Tibial nerve (tissue), 4 donors: ENCODE measurements at regions not wholly inside any gene's neighbourhood (a gene's known extent, or its start where the extent isn't known, plus 50 kb on each side); places are given as distances from the start of the nearest gene placed in this dataset.
A peak's percentile ranks its signal among the peaks of the same experiment; 100 is the strongest.

Experiments
- DNase-seq, 2 donors: peaks; one replicate each; pipeline ENCODE4 v3.0.0-alpha.2; 2019; ENCODE audit warnings: low spot score in 2 of 2
- H3K27ac ChIP-seq, 4 donors: fragments of 200-600 bp; sonication (generic) in 3 of 4; one replicate each; pipeline ENCODE4 v1.5.1; 2017 to 2019; ENCODE audit warnings: mild to moderate bottlenecking in 1 of 4
- H3K27me3 ChIP-seq, 2 donors: fragments of 200-600 bp; sonication (generic) in 1 of 2; one replicate each; pipeline versions ENCODE4 v1.5.1 to v1.6.0; 2017 to 2019
- H3K36me3 ChIP-seq, 3 donors: fragments of 200-600 bp; sonication (generic); one replicate each; pipeline ENCODE4 v1.5.1; 2018 to 2019
- H3K4me1 ChIP-seq, 4 donors: fragments of 200-600 bp; sonication (generic) in 3 of 4; one replicate each; pipeline ENCODE4 v1.5.1; 2017 to 2019
- H3K4me3 ChIP-seq, 4 donors: fragments of 200-600 bp; sonication (generic) in 3 of 4; one replicate each; pipeline ENCODE4 v1.5.1; 2017 to 2019; ENCODE audit warnings: mild to moderate bottlenecking in 1 of 4, moderate library complexity in 1 of 4
- H3K9me3 ChIP-seq, 4 donors: fragments of 200-600 bp; sonication (generic) in 3 of 4; one replicate each; pipeline ENCODE4 v1.5.1; 2017 to 2019
- EP300 ChIP-seq, 2 donors: sonication (generic); formaldehyde crosslinking; IDR thresholded peaks; one replicate each; pipeline ENCODE4 v1.6.1; 2017; ENCODE audit warnings: antibody characterized with exemption in 2 of 2, mild to moderate bottlenecking in 1 of 2
- POLR2A ChIP-seq, 2 donors: fragments of 450-650 bp; IDR thresholded peaks; one replicate each; pipeline ENCODE4 v1.6.1; 2017; ENCODE audit warnings: antibody characterized with exemption in 2 of 2, mild to moderate bottlenecking in 2 of 2, moderate library complexity in 2 of 2
- WGBS, 2 donors: methylation state at CpG; one replicate each; pipeline ENCODE4 v1.1.5; 2018; 5-methylcytosine and 5-hydroxymethylcytosine counted together
- TF ChIP-seq, protein P1 (sequence below), 5 experiments: fragments of 200-600 bp in 3 of 5; fragments of 450-650 bp in 2 of 5; sonication (generic) in 3 of 5; IDR thresholded peaks; one replicate each; pipeline ENCODE4 v1.5.1; 2016 to 2019; ENCODE audit warnings: antibody characterized with exemption in 5 of 5, mild to moderate bottlenecking in 3 of 5, moderate library complexity in 2 of 5

DNA sequence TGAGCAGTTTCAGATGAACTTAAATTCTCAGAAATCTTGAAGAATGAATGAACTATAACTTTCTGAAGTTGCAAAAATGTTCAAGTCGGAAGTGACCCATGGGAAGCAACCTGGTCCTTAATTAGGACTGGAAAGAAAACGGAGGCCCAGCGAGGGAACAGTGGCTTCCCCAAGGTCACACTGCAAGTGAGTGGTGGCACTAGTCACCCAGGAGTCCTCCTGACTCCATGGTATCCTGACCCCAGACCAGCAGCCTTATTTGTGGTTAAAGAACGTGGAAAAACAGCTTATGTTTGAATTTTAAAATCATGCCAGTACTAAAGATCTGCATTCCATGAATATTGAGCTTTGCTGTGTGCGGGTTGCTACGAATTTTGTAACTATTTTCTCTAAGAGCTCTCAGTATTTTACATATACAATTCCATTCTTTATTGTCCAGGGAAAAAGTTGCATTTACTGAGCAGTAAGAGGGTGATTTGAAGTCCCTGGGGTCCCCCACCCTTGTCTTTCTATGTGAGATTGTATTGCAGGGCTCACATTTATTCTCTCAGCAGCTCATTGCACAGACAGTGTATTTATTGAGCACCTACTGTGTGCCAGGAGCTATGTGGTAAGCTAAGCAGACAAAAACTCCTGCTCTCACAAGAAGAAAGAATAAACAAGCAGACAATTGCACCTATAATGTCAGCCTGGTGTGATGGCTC lies 61.6 kb upstream of the ATP5PO start:
- H3K9me3 ChIP-seq, result no peaks in the 10 kb centered on the region
- TF ChIP-seq POLR2A (IDR thresholded peaks at IDR 0.05), result no peak
- no peak for TF ChIP-seq EP300 (IDR thresholded peaks at IDR 0.05)
- TF ChIP-seq, protein P1, sequence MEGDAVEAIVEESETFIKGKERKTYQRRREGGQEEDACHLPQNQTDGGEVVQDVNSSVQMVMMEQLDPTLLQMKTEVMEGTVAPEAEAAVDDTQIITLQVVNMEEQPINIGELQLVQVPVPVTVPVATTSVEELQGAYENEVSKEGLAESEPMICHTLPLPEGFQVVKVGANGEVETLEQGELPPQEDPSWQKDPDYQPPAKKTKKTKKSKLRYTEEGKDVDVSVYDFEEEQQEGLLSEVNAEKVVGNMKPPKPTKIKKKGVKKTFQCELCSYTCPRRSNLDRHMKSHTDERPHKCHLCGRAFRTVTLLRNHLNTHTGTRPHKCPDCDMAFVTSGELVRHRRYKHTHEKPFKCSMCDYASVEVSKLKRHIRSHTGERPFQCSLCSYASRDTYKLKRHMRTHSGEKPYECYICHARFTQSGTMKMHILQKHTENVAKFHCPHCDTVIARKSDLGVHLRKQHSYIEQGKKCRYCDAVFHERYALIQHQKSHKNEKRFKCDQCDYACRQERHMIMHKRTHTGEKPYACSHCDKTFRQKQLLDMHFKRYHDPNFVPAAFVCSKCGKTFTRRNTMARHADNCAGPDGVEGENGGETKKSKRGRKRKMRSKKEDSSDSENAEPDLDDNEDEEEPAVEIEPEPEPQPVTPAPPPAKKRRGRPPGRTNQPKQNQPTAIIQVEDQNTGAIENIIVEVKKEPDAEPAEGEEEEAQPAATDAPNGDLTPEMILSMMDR (IDR thresholded peaks at IDR 0.05), result no peak
- no peaks in the 10 kb centered on the region for H3K36me3 ChIP-seq
- WGBS, 2 donors, result 35 to 38% methylated on average over 6 of the region's 6 CpGs
- H3K27ac ChIP-seq, result peak overlapping the region; percentile 31 to 88 (median 77)
- DNase-seq, result no peak
- no peaks in the 10 kb centered on the region for H3K27me3 ChIP-seq
- peaks cover 0 to 31% (median 20%) of the 10 kb centered on the region in 4 donors for H3K4me1 ChIP-seq
- no peak overlapping the region for H3K4me3 ChIP-seq

DNA sequence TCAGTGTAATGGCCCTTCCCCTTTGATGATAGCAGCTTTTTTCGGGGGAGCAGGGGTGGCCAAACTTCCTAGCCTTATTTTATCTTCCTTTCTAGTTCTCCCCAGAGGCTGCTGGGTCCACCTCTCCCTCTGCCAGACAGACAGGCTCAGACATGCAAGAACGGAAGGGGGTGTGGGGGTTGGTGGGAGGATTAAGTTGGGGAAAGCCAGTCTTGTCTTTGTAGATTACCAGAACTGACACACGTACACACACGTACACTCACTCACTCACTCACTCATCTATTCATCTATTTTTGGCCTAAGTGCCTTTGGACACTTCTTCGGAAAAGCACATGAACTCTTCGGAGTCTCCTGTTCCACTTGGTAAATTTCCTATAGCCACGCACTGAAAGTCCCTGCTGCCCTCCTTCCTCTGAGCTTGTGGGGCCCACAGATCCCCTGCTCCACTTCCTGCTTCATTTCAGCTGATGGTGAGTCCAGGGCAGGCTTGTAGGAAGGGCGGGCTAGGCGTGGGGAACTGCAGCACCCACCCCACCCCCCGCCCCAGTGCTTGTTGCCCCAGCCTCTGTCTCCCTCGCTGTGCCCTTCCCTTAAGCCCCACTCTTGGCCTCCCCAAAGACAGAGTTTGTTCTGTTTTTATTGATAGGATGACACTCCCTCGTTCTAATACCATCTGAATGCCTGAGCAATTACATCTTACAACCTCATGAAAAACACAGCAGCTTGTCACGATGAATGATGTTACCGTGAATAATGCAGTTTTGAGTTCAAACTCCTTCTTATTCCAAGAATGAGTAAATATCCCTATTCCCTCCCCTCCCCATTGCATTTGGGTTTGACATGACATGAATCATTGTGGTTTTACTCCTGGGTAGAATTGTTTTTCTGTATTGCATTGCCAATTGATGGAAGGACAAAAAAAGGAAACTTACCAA lies 60.7 kb upstream of the ATP5PO start:
- TF ChIP-seq EP300 (IDR thresholded peaks at IDR 0.05), result peak in 1 of 2 donors; percentile 42
- no peak for TF ChIP-seq POLR2A (IDR thresholded peaks at IDR 0.05)
- Histone ChIP-seq H3K9me3 (no peaks in the 10 kb centered on the region), H3K36me3 (no peaks in the 10 kb centered on the region), H3K27ac (peak overlapping the region; percentile 68 to 88 (median 77)), H3K4me1 (peaks cover 0 to 31% (median 20%) of the 10 kb centered on the region in 4 donors), H3K4me3 (no peak overlapping the region), H3K27me3 (no peaks in the 10 kb centered on the region)
- DNase-seq, result no peak
- WGBS, 2 donors, result 22 to 23% methylated on average over 14 of the region's 14 CpGs

DNA sequence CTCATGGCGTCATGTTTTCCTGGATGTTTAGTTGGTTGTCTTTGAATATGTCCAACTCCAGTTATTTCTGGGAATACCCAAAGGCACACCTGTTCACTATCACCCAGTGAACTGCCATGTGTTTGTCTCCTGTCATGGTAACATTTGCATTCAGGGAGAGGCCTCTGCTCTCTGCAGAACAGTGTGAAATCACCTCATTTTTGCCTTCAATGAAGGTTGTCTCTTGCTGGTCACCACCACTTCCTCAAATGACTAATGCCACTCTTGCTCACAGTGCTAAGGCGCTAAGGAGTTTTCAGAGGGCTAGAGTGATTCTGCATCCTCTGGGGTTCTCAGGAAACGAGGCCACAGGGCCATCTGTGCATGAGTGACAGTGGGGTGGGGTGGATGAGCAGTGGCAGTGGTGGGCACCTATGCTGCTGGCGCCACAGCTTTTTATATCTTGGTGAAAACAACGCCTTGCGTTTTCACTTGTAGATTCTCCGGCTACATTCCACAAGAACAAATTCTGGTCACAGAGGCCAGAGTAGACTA lies 60.0 kb upstream of the ATP5PO start:
- Histone ChIP-seq H3K9me3 (no peaks in the 10 kb centered on the region), H3K27me3 (no peaks in the 10 kb centered on the region), H3K4me3 (no peak overlapping the region), H3K4me1 (peaks cover 0 to 31% (median 20%) of the 10 kb centered on the region in 4 donors), H3K36me3 (no peaks in the 10 kb centered on the region), H3K27ac (peak overlapping the region; percentile 68 to 88 (median 77))
- WGBS, 2 donors, result 68 to 80% methylated on average over 7 of the region's 7 CpGs
- TF ChIP-seq POLR2A (IDR thresholded peaks at IDR 0.05), result no peak
- DNase-seq, result no peak

DNA sequence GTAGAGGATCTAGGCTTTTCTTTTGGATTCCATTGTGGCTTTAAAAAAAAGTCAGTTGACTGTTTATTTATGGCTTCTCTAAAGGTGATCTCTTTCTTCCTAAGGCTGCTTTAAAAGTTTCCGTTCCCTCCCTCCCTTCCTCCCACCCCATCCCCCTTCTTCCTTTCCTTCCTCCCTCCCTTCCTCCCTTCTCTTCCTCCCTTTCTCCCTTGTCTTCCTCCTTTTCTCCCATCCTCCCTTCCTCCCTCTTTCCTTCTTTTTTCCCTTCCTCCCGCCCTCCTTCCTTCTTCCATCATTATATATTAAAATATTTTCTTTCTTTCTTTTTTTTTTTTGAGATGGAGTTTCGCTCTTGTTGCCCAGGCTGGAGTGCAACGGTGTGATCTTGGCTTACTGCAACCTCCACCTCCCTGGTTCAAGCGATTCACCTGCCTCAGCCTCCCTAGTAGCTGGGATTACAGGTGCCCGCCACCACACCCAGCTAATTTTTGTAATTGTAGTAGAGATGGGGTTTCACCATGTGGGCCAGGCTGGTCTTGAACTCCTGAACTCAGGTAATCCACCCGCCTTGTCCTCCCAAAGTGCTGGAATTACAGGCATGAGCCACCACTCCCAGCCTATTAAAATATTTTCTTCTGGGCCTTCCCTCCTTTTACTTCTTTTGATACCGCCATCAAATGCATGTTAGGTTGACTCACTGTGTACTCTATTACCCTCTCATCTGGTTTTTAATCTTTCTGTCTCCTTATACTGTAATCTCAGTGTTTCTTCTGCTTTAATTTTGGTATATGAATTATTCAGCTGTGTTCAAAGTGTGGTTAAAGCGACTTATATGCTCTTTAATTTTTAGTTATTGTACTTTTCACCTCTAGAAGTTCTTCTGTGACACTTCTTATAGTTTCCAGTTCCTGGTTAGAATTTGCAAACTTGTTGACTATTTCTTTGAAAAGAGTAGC lies 59.2 kb upstream of the ATP5PO start:
- no peak overlapping the region for H3K4me3 ChIP-seq
- TF ChIP-seq EP300 (IDR thresholded peaks at IDR 0.05), result no peak
- TF ChIP-seq, protein P1 (IDR thresholded peaks at IDR 0.05), result no peak
- TF ChIP-seq POLR2A (IDR thresholded peaks at IDR 0.05), result no peak
- H3K36me3 ChIP-seq, result no peaks in the 10 kb centered on the region
- 94 to 96% methylated on average over 9 of the region's 9 CpGs for WGBS, 2 donors
- no peak for DNase-seq
- peaks cover 0 to 31% (median 21%) of the 10 kb centered on the region in 4 donors for H3K4me1 ChIP-seq
- H3K27ac ChIP-seq, result peak overlapping the region in 3 of 4 donors; percentile 7 to 88 (median 83)
- no peaks in the 10 kb centered on the region for H3K27me3 ChIP-seq
- H3K9me3 ChIP-seq, result no peaks in the 10 kb centered on the region

DNA sequence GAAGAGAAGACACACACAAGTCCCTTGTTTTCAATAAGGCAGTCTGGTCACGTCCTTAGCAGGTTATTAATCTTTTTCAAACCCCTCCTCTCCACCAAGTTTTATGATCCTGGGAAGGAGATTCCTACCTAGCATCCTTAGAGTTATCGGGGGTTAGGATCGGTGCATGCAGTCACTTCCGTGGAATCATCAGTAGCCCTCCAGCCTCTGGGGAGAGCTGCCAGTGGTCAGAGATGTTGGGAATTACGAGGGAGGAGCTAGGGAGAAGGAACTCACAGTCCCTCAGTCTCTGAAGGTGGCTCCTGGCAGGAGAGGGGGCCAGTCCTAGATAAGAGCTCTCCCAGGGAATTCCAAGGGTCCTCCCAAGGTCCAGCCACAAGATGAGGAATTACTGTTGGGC lies 57.7 kb upstream of the ATP5PO start:
- peaks cover 0 to 44% (median 27%) of the 10 kb centered on the region in 4 donors for H3K4me1 ChIP-seq
- WGBS, 2 donors, result 79 to 85% methylated on average over 5 of the region's 5 CpGs
- H3K4me3 ChIP-seq, result no peak overlapping the region

More for the DNA sequence above, 57.7 kb upstream of the ATP5PO start:
- no peak for DNase-seq
- no peaks in the 10 kb centered on the region for H3K9me3 ChIP-seq
- no peak overlapping the region for H3K27ac ChIP-seq
- H3K36me3 ChIP-seq, result no peaks in the 10 kb centered on the region
- no peak for TF ChIP-seq POLR2A (IDR thresholded peaks at IDR 0.05)
- no peak for TF ChIP-seq EP300 (IDR thresholded peaks at IDR 0.05)
- TF ChIP-seq, protein P1 (IDR thresholded peaks at IDR 0.05), result no peak
- no peaks in the 10 kb centered on the region for H3K27me3 ChIP-seq
